Tibial nerve (tissue), 4 donors: ENCODE measurements at regions not wholly inside any gene's neighbourhood (a gene's known extent, or its start where the extent isn't known, plus 50 kb on each side); places are given as distances from the start of the nearest gene placed in this dataset.
"Not testable (repeated sequence)": the region's sequence is repeated elsewhere in the genome, so short reads cannot be mapped to it uniquely, and the experiment has no call there.

Source experiments
- DNase-seq, 2 donors: peaks; one replicate each; pipeline ENCODE4 v3.0.0-alpha.2; 2019; ENCODE audit warnings: low spot score in 2 of 2
- H3K27ac ChIP-seq, 4 donors: fragments of 200-600 bp; sonication (generic) in 3 of 4; one replicate each; pipeline ENCODE4 v1.5.1; 2017 to 2019; ENCODE audit warnings: mild to moderate bottlenecking in 1 of 4
- H3K27me3 ChIP-seq, 2 donors: fragments of 200-600 bp; sonication (generic) in 1 of 2; one replicate each; pipeline versions ENCODE4 v1.5.1 to v1.6.0; 2017 to 2019
- H3K36me3 ChIP-seq, 3 donors: fragments of 200-600 bp; sonication (generic); one replicate each; pipeline ENCODE4 v1.5.1; 2018 to 2019
- H3K4me1 ChIP-seq, 4 donors: fragments of 200-600 bp; sonication (generic) in 3 of 4; one replicate each; pipeline ENCODE4 v1.5.1; 2017 to 2019
- H3K4me3 ChIP-seq, 4 donors: fragments of 200-600 bp; sonication (generic) in 3 of 4; one replicate each; pipeline ENCODE4 v1.5.1; 2017 to 2019; ENCODE audit warnings: mild to moderate bottlenecking in 1 of 4, moderate library complexity in 1 of 4
- H3K9me3 ChIP-seq, 4 donors: fragments of 200-600 bp; sonication (generic) in 3 of 4; one replicate each; pipeline ENCODE4 v1.5.1; 2017 to 2019
- EP300 ChIP-seq, 2 donors: sonication (generic); formaldehyde crosslinking; IDR thresholded peaks; one replicate each; pipeline ENCODE4 v1.6.1; 2017; ENCODE audit warnings: antibody characterized with exemption in 2 of 2, mild to moderate bottlenecking in 1 of 2
- POLR2A ChIP-seq, 2 donors: fragments of 450-650 bp; IDR thresholded peaks; one replicate each; pipeline ENCODE4 v1.6.1; 2017; ENCODE audit warnings: antibody characterized with exemption in 2 of 2, mild to moderate bottlenecking in 2 of 2, moderate library complexity in 2 of 2
- WGBS, 2 donors: methylation state at CpG; one replicate each; pipeline ENCODE4 v1.1.5; 2018; 5-methylcytosine and 5-hydroxymethylcytosine counted together
- TF ChIP-seq, protein P1 (sequence below), 5 experiments: fragments of 200-600 bp in 3 of 5; fragments of 450-650 bp in 2 of 5; sonication (generic) in 3 of 5; IDR thresholded peaks; one replicate each; pipeline ENCODE4 v1.5.1; 2016 to 2019; ENCODE audit warnings: antibody characterized with exemption in 5 of 5, mild to moderate bottlenecking in 3 of 5, moderate library complexity in 2 of 5

DNA sequence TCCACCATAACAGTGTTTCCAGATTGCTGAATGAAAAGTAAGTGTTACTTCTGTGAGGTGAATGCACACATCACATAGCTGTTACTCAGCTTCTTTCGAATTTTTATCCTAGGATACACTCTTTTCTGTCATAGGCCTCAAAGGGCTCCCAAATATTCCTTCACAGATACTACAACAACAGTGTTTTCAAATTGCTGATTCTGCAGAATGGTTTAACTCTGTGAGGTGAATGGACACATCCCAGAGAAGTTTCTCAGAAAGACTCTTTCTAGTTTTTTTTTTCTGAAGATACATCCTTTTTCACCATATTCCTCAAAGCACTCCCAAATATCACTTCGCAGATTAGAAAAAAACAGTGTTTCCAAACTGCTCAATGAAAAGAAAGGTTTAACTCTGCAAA is 221.1 kb downstream of the OR4A5 start:
- H3K36me3 ChIP-seq = no peaks in the 10 kb centered on the region
- peaks cover 0 to 100% (median 30%) of the 10 kb centered on the region in 4 donors for H3K9me3 ChIP-seq

GRCh38 chr11:54930930-54931329 is 224.3 kb downstream of the OR4A5 start:
- H3K27me3 ChIP-seq = no peaks in the 10 kb centered on the region
- no peak for DNase-seq
- WGBS, 2 donors = 22 to 26% methylated on average over 2 of the region's 2 CpGs
- H3K4me1 ChIP-seq = no peaks in the 10 kb centered on the region
- TF ChIP-seq EP300 (IDR thresholded peaks at IDR 0.05) (no peak), POLR2A (IDR thresholded peaks at IDR 0.05) (no peak)
- TF ChIP-seq, protein P1, sequence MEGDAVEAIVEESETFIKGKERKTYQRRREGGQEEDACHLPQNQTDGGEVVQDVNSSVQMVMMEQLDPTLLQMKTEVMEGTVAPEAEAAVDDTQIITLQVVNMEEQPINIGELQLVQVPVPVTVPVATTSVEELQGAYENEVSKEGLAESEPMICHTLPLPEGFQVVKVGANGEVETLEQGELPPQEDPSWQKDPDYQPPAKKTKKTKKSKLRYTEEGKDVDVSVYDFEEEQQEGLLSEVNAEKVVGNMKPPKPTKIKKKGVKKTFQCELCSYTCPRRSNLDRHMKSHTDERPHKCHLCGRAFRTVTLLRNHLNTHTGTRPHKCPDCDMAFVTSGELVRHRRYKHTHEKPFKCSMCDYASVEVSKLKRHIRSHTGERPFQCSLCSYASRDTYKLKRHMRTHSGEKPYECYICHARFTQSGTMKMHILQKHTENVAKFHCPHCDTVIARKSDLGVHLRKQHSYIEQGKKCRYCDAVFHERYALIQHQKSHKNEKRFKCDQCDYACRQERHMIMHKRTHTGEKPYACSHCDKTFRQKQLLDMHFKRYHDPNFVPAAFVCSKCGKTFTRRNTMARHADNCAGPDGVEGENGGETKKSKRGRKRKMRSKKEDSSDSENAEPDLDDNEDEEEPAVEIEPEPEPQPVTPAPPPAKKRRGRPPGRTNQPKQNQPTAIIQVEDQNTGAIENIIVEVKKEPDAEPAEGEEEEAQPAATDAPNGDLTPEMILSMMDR (IDR thresholded peaks at IDR 0.05) = no peak
- H3K27ac ChIP-seq = no peak overlapping the region
- peaks cover 0 to 99% (median 38%) of the 10 kb centered on the region in 4 donors for H3K9me3 ChIP-seq
- H3K36me3 ChIP-seq = no peaks in the 10 kb centered on the region
- H3K4me3 ChIP-seq = no peak overlapping the region

More for the DNA sequence above, 221.1 kb downstream of the OR4A5 start:
- TF ChIP-seq, protein P1 (IDR thresholded peaks at IDR 0.05) = no peak
- TF ChIP-seq POLR2A (IDR thresholded peaks at IDR 0.05) = no peak
- no peak for TF ChIP-seq EP300 (IDR thresholded peaks at IDR 0.05)
- WGBS, 2 donors = 58% methylated on average over 2 of the region's 2 CpGs
- Histone ChIP-seq H3K4me1 (no peaks in the 10 kb centered on the region), H3K27ac (no peak overlapping the region), H3K27me3 (no peaks in the 10 kb centered on the region), H3K4me3 (no peak overlapping the region)
- no peak for DNase-seq

DNA sequence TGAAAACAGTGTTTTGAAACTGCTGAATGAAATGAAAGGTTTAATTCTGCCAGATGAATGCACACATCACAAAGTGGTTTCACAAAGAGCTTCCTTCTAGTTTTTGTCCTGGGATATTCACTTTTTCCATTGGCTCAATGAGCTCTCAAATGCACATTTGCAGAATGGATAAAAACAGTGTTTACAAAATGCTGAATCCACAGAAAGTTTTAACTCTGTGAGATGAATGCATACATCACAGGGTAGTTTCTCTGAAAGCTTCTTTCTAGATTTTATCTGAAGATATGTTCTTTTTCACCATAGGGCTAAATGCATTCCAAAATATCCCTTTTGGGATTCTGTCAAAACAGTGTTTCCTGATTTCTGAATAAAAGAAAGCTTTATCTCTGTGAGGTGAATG is 237.6 kb downstream of the OR4A5 start:
- H3K27me3 ChIP-seq = no peaks in the 10 kb centered on the region
- H3K9me3 ChIP-seq = peaks cover 0 to 78% (median 4%) of the 10 kb centered on the region in 4 donors
- no peak overlapping the region for H3K4me3 ChIP-seq
- no peak for DNase-seq
- H3K36me3 ChIP-seq = no peaks in the 10 kb centered on the region
- no peaks in the 10 kb centered on the region for H3K4me1 ChIP-seq
- TF ChIP-seq, protein P1 (IDR thresholded peaks at IDR 0.05) = no peak
- TF ChIP-seq EP300 (IDR thresholded peaks at IDR 0.05) (no peak), POLR2A (IDR thresholded peaks at IDR 0.05) (no peak)
- no peak overlapping the region for H3K27ac ChIP-seq

GRCh38 chr11:54946424-54946823 is 239.8 kb downstream of the OR4A5 start:
- no peaks in the 10 kb centered on the region for H3K4me1 ChIP-seq
- H3K27me3 ChIP-seq = no peaks in the 10 kb centered on the region
- H3K36me3 ChIP-seq = no peaks in the 10 kb centered on the region
- no peak for DNase-seq
- 82 to 85% methylated on average over 1 of the region's 1 CpG for WGBS, 2 donors
- TF ChIP-seq, protein P1 (IDR thresholded peaks at IDR 0.05) = no peak
- no peak for TF ChIP-seq POLR2A (IDR thresholded peaks at IDR 0.05)
- TF ChIP-seq EP300 (IDR thresholded peaks at IDR 0.05) = no peak
- H3K9me3 ChIP-seq = peaks cover 0 to 56% (median 3%) of the 10 kb centered on the region in 4 donors
- no peak overlapping the region for H3K4me3 ChIP-seq
- no peak overlapping the region for H3K27ac ChIP-seq

DNA sequence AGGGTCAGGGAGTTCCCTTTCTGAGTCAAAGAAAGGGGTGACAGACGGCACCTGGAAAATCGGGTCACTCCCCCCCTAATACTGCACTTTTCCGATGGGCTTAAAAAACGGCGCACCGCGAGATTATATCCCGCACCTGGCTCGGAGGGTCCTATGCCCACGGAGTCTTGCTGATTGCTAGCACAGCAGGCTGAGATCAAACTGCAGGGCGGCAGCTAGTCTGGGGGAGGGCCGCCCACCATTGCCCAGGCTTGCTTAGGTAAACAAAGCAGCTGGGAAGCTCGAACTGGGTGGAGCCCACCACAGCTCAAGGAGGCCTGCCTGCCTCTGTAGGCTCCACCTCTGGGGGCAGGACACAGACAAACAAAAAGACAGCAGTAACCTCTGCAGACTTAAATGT is 240.5 kb downstream of the OR4A5 start:
- WGBS, 2 donors = 82 to 91% methylated on average over 9 to 12 of the region's 13 CpGs
- not testable (repeated sequence) for H3K36me3 ChIP-seq, H3K27ac ChIP-seq, H3K4me1 ChIP-seq, H3K4me3 ChIP-seq, H3K27me3 ChIP-seq, DNase-seq
- peaks cover 0 to 50% (median 3%) of the 10 kb centered on the region in 4 donors for H3K9me3 ChIP-seq

DNA sequence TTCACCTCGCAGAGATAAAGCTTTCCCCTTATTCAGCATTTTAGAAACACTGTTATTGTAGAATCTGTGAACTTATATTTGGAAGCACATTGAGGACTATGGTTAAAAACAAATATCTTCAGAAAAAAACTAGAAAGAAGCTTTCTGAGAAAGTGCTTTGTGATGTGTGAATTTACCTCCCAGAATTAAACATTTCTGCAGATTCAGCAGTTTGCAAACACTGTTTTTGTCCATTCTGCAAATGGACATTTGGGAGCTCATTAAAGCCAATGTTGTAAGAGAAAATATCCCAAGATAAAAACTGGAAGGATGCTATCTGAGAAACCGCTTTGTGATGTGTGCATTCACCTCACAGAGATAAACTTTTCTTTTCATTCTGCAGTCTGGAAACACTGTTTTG is 272.7 kb downstream of the OR4A5 start:
- Histone ChIP-seq H3K27ac (no peak overlapping the region), H3K9me3 (peaks cover 0 to 96% (median 23%) of the 10 kb centered on the region in 4 donors), H3K27me3 (no peaks in the 10 kb centered on the region), H3K4me3 (no peak overlapping the region), H3K36me3 (no peaks in the 10 kb centered on the region), H3K4me1 (no peaks in the 10 kb centered on the region)
- 46 to 47% methylated on average over 2 of the region's 2 CpGs for WGBS, 2 donors
- no peak for TF ChIP-seq EP300 (IDR thresholded peaks at IDR 0.05)
- no peak for TF ChIP-seq POLR2A (IDR thresholded peaks at IDR 0.05)
- TF ChIP-seq, protein P1 (IDR thresholded peaks at IDR 0.05) = no peak
- no peak for DNase-seq
